Small intestine (tissue), 7 donors: ENCODE measurements at regions not wholly inside any gene's neighbourhood (a gene's known extent, or its start where the extent isn't known, plus 50 kb on each side); places are given as distances from the start of the nearest gene placed in this dataset.

Source experiments
- DNase-seq, 2 donors: peaks; one replicate each; pipeline versions ENCODE4 v3.0.0 to v3.0.0-alpha.2; 2013
- FAIRE-seq: peaks from 2 replicates; lab custom pipeline; 2012; peaks lifted over from hg19 to GRCh38; lab: Jason Lieb, UNC
- H3K27ac ChIP-seq, 3 donors: one replicate each; pipeline ENCODE4 v1.5.1; 2013; ENCODE audit warnings: low read length in 2 of 3, mild to moderate bottlenecking in 2 of 3, control low read depth in 1 of 3, inconsistent platforms in 1 of 3, low read depth in 1 of 3, moderate library complexity in 1 of 3
- H3K27me3 ChIP-seq, 3 donors: one replicate each; pipeline ENCODE4 v1.6.1; 2013; ENCODE audit warnings: low read length in 3 of 3, inconsistent platforms in 1 of 3; ENCODE audit not compliant: control insufficient read depth in 3 of 3, insufficient read depth in 3 of 3
- H3K36me3 ChIP-seq, 3 donors: one replicate each; pipeline ENCODE4 v1.6.1; 2013; ENCODE audit warnings: low read length in 3 of 3, inconsistent platforms in 1 of 3, low read depth in 1 of 3, mild to moderate bottlenecking in 1 of 3, moderate library complexity in 1 of 3; ENCODE audit not compliant: control insufficient read depth in 3 of 3, insufficient read depth in 2 of 3
- H3K4me1 ChIP-seq, 3 donors: one replicate each; pipeline ENCODE4 v1.6.1; 2013; ENCODE audit warnings: low read length in 2 of 3, inconsistent platforms in 1 of 3, low read depth in 1 of 3, mild to moderate bottlenecking in 1 of 3, moderate library complexity in 1 of 3; ENCODE audit not compliant: control insufficient read depth in 3 of 3, insufficient read depth in 2 of 3
- H3K4me3 ChIP-seq, 3 donors: one replicate each; pipeline ENCODE4 v1.5.1; 2013; ENCODE audit warnings: low read length in 3 of 3, control low read depth in 1 of 3, inconsistent platforms in 1 of 3, low read depth in 1 of 3, mild to moderate bottlenecking in 1 of 3, moderate library complexity in 1 of 3
- H3K9me3 ChIP-seq, 2 donors: one replicate each; pipeline ENCODE4 v1.6.1; 2013; ENCODE audit warnings: low read depth in 1 of 2, low read length in 1 of 2; ENCODE audit not compliant: control insufficient read depth in 2 of 2, insufficient read depth in 1 of 2
- WGBS, 3 donors: extraction: QIAGEN DNeasy Blood & Tissue Kit; methylation state at CpG; one replicate each; pipeline ENCODE4 v1.1.7; 2013; 5-methylcytosine and 5-hydroxymethylcytosine counted together
- donor health status: healthy with polysubstance abuse.
- donor health status: control.
- donor health status: control.
- donor health status: Bipolar disorder and iron deficiency.
- donor health status: healthy.

DNA sequence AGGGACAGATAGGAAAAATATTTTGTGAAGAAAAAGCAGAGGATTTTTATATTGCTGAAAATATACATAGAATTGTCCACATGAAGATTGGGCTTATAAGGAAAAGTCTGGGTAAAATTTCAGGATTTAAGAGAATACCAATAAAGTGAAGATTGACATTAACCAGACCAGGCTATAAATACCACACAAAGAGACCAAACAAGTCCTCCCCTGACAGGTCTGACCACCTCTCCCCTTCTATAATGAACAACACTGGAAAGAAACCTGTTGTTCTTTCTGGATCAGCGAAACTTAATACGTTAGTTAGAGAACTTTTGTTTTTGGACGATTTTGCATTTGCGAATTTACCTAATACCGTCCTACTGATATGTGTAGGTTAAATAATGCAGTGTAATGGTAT lies 138.3 kb downstream of the ISL1 start:
- 86 to 89% (median 88%) methylated on average over 5 of the region's 5 CpGs for whole genome bisulfite sequencing, 3 donors
- H3K27ac ChIP-seq, result no peak overlapping the region
- no peaks in the 10 kb centered on the region for H3K9me3 ChIP-seq
- no peak overlapping the region for H3K4me3 ChIP-seq
- H3K36me3 ChIP-seq, result no peaks in the 10 kb centered on the region
- H3K4me1 ChIP-seq, result no peaks in the 10 kb centered on the region
- FAIRE-seq (no peak), DNase-seq (no peak)
- no peaks in the 10 kb centered on the region for H3K27me3 ChIP-seq

DNA sequence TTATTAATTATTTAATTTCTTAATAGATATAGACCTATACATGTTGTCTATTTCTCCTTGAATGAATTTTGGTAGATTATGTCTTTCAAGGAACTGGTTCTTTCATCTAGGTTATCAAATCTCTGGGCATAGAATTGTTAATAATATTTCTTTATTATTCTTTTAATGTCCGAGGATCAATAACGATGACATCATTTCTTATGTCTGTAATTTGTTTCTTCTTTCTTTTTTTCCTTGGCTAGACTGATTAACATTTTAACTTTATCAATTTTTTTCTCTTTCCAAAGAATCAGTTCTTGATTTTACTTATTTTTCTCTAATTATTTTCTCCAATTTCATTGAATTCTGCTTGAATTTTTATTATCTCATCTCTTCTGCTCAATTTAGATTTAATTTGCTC lies 156.0 kb downstream of the ISL1 start:
- Histone ChIP-seq H3K9me3 (peaks cover 0 to 3% of the 10 kb centered on the region in 2 donors), H3K4me1 (no peaks in the 10 kb centered on the region), H3K27ac (no peak overlapping the region), H3K4me3 (no peak overlapping the region), H3K27me3 (no peaks in the 10 kb centered on the region), H3K36me3 (no peaks in the 10 kb centered on the region)
- no peak for FAIRE-seq
- no peak for DNase-seq
- 78 to 93% (median 88%) methylated on average over 2 of the region's 2 CpGs for WGBS, 3 donors

DNA sequence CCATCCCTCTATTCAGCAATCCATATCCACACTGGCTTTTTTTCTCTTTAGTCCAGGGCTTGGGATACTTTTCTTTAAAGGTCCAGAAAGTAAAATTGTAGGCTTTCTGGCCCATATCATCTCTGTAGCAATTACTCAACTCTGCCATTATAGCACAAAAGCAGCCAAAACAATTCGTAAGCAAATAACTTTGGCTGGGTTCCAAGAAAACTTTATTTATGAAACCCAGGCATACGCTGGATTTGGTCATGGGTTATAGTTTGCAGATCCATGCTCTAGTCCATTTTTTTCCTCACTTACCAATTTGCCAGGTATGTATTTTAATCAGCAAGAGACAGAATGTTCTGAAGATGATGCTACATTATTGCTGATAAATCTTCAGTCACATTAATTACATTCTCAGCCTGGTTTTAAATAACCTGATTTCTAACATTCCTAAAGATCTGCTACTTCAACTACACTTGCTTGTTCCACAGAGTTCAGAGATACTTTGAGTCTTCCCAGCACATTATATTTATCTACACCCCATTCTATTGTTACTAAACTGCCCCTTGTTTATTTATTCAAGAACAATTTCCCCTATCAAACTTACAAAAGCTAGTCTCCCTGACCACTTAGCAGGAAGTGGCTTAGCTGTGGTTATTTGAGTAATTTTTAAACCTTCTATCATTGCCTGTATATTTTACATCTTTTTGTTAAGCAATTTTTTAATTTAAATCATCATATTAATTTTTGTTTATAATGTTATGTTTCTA lies 161.0 kb downstream of the ISL1 start:
- Histone ChIP-seq H3K4me1 (no peaks in the 10 kb centered on the region), H3K36me3 (no peaks in the 10 kb centered on the region), H3K4me3 (no peak overlapping the region), H3K27me3 (no peaks in the 10 kb centered on the region), H3K9me3 (no peaks in the 10 kb centered on the region), H3K27ac (no peak overlapping the region)
- DNase-seq (no peak), FAIRE-seq (no peak)
- WGBS, 3 donors, result 37 to 52% (median 52%) methylated on average over 2 of the region's 2 CpGs

DNA sequence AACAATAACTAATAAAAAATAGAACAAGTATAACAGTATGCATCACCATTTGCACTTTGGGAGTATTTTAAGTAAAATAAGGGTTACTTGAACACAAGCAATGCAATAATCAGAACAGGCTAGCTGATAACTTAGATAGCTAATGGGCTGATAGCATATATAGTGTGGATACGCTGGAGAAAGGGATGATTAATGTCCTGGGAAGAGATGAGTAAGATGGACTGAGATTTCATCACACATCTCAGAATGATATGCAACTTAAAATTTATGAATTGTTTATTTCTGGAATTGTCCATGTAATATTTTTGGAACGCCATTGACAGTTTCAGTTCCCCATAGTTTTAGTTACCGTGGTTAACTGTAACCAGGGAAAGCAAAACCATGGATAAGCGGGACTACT lies 173.6 kb downstream of the ISL1 start:
- H3K36me3 ChIP-seq, result no peaks in the 10 kb centered on the region
- H3K4me1 ChIP-seq, result no peaks in the 10 kb centered on the region
- no peak for DNase-seq
- H3K9me3 ChIP-seq, result no peaks in the 10 kb centered on the region
- WGBS, 3 donors, result 82 to 89% (median 83%) methylated on average over 4 of the region's 4 CpGs
- FAIRE-seq, result no peak
- no peaks in the 10 kb centered on the region for H3K27me3 ChIP-seq
- H3K4me3 ChIP-seq, result no peak overlapping the region
- no peak overlapping the region for H3K27ac ChIP-seq

DNA sequence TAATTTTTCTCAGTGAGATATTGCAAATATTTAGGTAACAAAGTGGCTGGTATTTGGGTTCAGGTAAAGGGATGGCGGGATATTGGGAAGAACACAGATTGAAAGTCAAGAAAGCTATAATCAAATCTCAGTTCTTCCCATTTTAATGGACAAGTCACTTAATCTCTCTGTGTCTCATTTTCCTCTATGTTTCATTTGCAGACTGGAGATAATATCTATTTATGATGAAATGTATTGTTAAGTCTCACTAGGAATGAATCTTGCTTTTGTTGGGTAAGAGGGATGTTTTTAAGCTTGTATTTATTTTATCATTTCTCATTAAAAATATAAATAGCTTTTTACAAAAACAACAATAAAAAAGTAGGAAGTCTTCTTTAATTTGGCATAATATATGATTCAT lies 175.4 kb downstream of the ISL1 start:
- Histone ChIP-seq H3K4me3 (no peak overlapping the region), H3K27me3 (no peaks in the 10 kb centered on the region), H3K4me1 (no peaks in the 10 kb centered on the region), H3K36me3 (no peaks in the 10 kb centered on the region), H3K9me3 (no peaks in the 10 kb centered on the region), H3K27ac (no peak overlapping the region)
- FAIRE-seq, result no peak
- 89 to 95% (median 94%) methylated on average over 1 of the region's 1 CpG for WGBS, 3 donors
- DNase-seq, result no peak

DNA sequence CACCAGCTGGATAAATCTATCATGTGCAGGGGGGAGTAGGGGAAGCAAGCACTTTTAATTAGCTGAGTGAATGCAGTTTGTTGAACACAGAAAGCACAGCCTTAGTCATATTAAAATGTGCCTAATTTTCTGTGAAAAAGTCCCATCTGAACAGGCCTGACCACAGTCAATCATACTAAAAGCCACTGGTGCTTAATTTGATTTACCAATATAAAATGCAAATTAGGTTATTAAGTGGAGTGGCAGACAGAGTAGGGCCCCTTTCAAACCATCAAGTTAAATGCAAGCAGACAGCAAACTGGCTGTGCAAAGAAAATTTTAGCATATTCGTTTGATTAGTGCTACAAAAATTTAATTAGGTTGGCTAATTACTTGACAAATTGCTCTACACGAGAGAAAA lies 176.1 kb downstream of the ISL1 start:
- Histone ChIP-seq H3K27me3 (no peaks in the 10 kb centered on the region), H3K9me3 (no peaks in the 10 kb centered on the region), H3K27ac (no peak overlapping the region), H3K4me3 (no peak overlapping the region), H3K4me1 (no peaks in the 10 kb centered on the region), H3K36me3 (no peaks in the 10 kb centered on the region)
- 46 to 65% (median 54%) methylated on average over 2 of the region's 2 CpGs for WGBS, 3 donors
- FAIRE-seq (no peak), DNase-seq (no peak)

DNA sequence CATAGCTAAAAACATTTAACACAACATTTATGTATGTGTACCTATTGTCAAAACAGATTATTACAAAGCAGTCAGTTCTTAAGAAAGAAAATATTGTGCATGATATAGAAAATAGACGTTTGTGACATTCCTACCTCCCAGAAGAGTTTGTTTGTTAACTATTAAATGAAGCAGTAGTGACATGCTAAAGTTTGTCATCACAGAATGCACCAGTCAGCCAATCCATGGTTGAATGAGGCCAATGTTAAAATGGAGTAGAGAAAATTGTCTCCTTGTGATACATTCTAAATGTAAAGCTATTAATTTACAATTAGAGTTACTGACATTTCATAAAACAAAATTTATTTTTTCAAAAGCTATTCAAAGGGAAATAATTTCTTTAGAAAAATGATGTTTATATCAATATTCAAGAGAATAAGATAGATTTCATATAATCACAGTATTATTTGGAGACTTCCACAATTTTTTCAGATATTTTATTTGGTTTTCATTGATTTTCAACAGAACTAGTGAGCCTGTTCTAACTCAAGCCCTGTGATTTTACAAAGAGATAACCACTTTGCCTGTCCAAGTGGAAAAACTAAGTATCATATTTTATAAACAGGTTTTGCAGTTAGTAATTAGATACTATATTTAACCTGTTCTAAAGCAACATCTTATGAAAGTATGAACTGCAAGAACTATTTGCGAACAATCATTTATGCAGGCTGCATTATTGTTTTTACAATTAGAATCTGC lies 176.8 kb downstream of the ISL1 start:
- H3K36me3 ChIP-seq, result no peaks in the 10 kb centered on the region
- no peaks in the 10 kb centered on the region for H3K9me3 ChIP-seq
- 51 to 65% (median 57%) methylated on average over 2 of the region's 2 CpGs for WGBS, 3 donors
- H3K4me3 ChIP-seq, result no peak overlapping the region
- H3K4me1 ChIP-seq, result no peaks in the 10 kb centered on the region
- no peaks in the 10 kb centered on the region for H3K27me3 ChIP-seq
- DNase-seq, result no peak
- H3K27ac ChIP-seq, result no peak overlapping the region
- no peak for FAIRE-seq

DNA sequence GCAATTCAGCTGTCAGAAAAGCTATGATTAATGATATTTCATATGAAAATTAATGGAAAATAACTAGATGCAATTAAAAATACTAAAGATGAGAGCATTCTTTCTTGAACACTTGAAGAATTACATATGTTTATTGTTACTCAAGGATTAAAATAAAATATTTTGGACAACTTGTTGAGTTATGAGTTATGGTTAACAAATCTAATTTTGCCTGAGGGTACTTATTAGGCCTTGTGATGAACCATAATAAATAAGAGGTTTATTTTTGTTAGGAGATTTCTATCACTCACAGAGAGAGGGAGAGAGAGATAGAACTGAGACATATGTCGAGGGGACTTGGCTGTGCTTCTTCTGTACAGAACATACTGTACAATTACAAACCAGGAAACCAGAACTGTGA lies 183.7 kb downstream of the ISL1 start:
- Histone ChIP-seq H3K4me1 (no peaks in the 10 kb centered on the region), H3K9me3 (no peaks in the 10 kb centered on the region), H3K36me3 (no peaks in the 10 kb centered on the region), H3K27ac (no peak overlapping the region), H3K4me3 (no peak overlapping the region), H3K27me3 (no peaks in the 10 kb centered on the region)
- 44 to 50% (median 47%) methylated on average over 1 of the region's 1 CpG for WGBS, 3 donors
- DNase-seq (no peak), FAIRE-seq (no peak)
